ENCODE measurements at regions not wholly inside any gene's neighbourhood (a gene's known extent, or its start where the extent isn't known, plus 50 kb on each side); places are given as distances from the start of the nearest gene placed in this dataset.
A peak's percentile ranks its signal among the peaks of the same experiment; 100 is the strongest.

DNA sequence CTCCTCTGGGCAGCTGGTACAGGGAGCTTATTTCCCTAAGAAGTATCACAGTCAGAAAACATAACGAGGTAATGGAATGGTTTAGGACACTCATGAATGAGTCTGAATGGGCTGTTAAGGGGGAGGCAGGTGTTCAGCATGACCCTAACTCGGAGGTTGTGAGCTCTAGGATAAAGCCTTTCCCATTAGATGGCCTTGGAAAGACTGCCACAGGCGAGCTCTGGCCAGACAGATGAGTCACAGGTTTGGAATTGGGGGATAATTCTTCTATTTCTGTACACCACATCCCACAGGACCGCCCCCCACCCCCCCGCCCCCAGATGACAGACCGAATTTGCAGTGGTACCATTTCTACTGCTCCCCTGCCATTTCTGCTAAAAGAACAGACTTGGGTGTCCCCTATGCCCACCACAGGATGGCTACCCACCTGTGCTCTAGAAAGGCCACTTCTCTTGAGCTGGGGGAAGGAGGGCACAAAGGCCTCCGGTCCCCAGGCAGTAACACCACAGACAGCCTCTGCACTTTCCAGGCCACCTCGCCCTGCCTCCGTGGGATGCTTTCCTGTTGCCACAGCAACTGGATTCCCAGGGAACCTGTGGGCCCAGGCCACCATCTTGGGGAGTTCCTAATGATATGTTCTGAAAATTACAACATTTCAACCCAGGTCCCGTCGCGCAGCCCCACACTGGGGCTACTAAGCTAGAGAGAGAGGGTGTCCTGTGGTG lies 76.7 kb downstream of the TRIM29 start:
- DNase-seq (ENCODE audit: low spot score) = no peak

DNA sequence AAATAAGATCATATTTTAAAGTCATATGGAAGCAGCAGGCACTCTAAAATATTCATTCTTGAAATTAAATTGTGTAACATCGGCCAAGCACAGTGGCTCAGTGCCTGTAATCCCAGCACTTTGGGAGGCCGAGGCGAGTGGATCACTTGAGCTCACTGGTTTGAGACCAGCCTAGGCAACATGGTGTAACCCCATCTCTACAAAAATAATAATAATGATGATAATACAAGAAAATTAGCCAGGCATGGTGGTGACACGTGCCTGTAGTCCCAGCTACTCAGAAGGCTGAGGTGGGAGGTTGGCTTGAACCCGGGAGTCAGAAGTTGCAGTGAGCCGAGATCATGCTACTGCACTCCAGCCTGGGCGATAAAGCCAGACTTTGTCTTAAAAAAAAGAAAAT lies 77.4 kb downstream of the TRIM29 start:
- no peak for DNase-seq (ENCODE audit: low spot score)

DNA sequence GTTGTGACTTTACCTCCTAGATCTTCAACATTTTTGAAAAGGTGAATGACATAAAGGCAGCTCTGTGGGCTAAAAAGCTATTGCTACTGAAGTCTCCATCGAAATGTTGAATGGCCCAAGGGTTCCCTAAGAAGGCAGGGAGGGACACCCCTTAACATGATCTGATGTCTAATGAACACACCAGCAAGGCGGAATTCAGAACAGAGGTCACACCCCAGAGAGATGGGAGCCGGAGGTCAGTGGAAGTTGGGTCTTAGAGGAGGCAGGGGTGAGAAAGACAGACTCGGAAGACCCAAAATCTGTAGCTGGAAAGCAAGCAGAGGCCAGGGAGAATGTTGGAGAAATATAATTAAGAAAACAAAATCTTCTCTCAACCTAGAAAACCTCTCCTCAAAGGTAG lies 79.0 kb downstream of the TRIM29 start:
- DNase-seq (ENCODE audit: low spot score) = no peak

DNA sequence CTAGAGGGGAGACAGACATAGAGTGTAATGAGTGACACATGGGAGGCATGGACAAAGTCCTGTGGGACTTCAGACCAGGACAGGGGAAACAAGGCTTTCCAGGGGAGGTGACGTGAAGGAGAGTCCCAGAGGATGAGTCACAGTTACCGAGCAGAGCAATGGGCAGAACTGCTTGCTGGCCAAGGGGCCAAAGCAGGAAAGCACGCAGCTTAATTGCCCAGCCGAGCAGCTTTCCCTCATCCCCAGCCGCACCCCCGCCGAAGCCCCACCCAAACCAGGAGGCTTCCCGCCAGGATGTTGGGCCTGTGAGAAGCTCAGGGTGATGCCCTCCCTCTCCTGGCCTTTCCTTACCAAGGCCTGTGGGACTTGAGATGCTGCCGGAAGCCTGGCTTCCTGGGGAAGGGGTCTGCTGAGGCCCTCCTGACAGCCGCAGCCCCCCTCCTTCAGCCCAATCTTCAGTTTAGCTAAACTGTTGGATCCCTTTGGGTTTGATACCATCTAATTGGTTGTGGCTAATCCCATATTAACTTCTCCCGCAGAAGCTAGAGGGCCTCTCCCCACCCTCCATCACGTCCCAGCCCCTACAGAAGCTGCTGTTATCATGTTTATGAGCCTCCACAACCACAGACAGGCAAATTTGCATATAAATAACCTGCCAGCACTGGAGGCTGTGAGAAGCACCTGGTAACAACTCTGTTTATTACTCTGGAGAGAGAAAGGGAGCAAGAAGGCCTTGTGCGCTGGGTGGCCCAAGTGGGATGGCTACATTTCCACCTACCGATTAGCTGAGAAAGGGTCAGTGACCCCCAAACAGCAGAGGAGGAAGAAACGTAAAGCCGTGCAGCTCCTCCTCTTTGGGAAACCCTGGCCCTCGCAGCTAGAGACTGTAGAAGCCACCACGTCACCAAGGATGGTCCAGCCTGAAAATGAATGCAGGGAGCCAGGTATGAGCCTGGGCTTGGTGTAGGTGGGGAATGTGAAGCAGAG lies 80.0 kb downstream of the TRIM29 start:
- peak; percentile 17 for DNase-seq (ENCODE audit: low spot score)

DNA sequence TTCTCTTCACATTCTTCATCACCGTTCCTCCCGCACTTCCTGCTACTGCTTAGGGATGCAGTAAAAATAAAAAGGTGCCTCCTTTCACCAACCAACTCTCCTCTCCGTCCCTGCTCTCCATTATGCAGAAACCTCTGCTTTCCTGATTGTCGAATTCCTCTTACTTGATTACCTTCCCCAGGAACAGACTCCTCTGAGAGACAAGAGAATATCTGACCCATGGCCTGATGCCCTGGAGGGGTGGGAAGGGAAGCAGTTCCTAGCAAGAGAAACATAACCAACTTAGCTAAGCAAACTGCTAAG lies 80.9 kb downstream of the TRIM29 start:
- no peak for DNase-seq (ENCODE audit: low spot score)

DNA sequence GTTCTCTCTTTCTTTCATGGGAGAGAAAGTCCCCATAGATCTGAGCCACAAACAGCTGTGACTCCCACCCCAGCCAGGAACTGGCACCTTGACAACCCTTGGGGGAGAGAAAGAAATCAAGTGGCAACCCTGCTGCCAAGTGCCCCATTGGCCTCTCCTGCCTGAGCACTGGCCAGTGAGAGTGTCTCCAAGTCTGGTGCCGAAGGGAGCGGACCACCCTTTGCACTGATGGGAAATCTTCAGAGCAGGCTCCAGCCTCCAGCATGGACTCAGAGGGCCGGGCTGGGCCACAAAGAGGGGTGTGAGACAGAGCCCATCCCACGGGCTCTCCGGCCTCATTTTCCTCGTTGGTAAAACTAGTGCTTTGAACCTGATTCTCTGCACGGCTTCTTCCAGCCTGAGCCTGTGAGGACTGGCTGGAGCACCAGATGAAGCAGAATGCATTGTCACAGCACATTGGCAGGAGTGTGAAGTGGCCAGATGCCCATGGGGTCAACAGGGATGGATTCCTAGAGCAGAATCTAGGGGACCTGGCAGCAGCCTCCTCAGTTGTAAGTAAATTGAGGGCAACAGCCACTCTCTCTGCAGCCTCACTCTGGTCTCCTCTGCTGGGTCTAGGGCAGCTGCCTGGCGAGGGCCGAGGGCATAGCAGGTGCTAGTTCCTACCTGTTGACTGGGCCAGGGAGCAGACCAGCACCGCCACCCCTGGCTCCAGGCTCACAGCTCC lies 81.4 kb downstream of the TRIM29 start:
- no peak for DNase-seq (ENCODE audit: low spot score)

DNA sequence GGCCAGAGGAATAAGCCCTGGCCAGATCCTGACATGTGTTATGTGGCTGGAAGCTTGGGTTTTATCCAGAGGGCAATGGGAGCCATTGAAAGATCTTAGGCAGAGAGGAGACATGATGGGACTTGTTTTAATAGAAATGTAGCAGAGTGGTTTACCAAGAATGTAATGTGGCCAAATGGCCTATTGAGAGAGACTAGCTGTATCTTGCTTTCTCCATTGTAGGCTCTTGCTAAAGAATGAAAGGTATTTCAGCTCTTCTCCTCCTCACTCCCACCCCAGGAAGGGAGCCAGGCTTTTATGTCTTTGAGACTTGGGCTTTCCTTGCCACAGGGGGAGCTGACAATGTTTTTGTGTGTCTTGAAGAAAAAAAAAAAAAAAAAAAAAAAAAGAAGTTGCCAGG lies 82.3 kb downstream of the TRIM29 start:
- DNase-seq (ENCODE audit: low spot score) = no peak

DNA sequence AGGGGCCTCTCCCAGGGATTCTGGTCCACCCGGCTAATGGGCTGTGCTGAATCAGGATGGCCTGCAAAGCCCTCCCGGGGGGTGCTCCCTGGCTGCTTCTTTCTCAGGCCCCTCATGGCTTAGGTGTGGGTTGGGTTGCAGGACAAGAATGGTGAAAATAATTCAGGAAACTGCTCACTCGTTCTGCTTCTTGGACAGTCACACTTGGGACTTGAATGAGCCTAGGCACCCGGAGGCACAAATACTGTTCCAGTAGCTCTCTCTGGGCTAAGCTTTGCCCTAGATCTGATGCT lies 83.2 kb downstream of the TRIM29 start:
- no peak for DNase-seq (ENCODE audit: low spot score)

DNA sequence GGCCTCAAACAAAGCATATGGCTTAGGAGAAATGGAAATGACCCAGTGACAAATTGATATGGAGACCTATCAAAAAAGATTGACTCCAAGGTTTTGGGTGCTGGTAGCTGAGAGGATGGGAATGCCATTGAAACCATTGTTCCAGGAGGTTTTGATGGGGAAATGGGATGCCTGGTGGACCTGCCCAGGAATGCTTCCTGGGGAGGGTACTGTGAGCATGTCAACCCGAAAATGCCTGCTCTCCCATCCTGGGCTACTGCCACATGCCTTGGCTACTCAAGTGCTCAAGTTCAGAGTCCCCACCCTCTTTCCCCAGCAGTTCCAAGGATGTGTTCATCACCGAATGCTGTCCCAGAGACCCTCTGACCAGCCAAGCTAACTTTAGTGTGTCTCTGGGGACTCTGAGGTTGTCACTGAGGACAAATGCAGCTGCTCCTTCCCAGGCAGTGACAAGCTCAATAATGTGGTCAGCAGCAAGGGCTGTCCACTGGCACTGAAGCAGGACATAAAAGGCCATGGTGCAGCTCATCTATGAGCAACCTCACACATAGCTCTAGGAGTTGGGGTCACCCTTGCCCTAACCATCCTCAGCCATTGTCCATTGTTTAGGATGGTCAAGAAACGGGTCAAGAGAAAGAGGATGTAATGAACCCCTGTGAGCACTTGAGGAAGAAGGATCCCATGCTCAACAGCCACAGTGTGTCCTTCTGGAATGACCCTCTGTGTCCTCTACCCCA lies 83.7 kb downstream of the TRIM29 start:
- no peak for DNase-seq (ENCODE audit: low spot score)

DNA sequence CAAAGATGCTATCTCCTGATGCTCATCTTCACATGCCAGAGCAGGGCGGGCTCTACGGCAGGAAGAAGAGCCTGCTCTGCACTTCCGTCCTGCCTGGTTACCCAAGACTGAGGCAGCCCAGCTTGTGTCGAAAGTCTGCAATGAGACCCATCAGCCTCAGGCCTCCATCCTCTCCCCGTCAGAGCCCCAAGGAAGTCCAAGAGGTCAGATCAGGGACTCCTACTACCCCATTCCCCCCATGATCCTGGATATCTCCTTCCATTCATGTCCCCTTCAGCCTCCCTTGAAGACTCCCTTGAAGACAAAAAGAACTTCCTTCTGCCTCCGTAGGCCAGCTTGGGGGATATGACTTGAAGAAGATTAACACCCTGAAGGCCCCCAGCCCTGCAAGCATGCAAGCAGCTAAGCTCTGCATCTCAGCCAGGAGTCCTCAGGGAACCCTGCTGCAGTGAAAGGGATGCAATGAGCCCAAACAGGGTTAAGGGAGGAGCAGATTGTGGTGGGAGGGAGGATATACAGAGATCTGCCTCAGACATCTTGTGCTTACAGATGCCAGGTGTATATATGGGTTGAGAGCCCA lies 85.6 kb downstream of the TRIM29 start:
- DNase-seq (ENCODE audit: low spot score) = no peak

DNA sequence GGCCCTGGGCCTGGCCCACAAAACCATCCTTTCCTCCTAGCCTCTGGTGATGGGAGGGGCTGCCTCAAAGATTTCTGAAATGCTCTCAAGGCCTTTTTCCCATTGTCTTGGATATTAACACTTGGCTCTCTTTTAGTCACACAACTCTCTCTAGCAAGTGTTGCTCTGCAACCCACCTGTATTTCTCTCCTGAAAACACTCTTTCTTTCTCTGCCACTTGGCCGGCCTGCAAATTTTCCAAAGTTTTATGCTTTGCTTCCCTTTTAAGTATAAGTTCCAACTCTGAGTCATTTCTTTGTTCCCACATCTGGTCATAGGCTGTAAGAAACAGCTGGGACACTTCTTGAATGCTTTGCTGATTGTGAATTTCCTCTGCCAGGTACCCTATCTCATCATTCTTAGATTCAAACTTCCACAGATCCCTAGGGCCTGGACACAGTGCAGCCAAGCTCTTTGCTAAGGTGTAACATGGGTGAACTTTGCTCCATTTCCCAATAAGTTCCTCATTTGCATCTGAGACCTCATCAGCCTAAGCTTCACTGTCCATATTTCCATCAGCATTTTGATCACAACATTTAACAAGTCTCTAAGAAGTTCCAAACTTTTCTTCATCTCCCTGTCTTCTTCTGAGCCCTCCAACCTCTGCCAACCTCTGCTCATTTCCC lies 93.8 kb downstream of the TRIM29 start:
- DNase-seq (ENCODE audit: low spot score) = no peak

DNA sequence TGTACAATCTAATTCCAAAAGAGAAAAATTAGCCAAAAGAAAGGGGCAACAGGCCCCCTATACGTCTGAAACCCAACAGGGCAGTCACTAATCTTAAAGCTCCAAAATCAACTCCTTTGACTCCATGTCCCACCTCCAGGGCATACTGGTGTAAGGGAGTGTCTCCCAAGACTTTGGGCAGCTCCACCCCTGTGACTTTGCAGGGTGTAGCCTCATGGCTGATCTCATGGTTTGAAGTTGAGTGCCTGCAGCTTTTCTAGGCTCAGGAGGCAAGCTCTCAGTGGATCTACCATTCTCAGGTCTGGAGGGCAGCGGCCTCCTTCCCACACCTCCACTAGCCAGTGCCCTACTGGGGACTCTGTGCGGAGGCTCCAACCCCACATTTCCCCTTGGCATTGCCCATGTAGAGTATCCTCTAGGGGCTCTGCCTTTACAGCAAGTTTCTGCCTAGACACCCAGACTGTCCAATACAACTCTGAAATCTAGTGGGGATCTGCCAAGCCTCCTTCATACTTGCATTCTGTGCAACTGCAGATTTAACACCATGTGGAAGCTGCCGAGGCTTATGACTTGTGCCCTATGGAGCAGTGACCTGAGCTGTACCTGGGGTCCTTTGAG lies 94.5 kb downstream of the TRIM29 start:
- no peak for DNase-seq (ENCODE audit: low spot score)

DNA sequence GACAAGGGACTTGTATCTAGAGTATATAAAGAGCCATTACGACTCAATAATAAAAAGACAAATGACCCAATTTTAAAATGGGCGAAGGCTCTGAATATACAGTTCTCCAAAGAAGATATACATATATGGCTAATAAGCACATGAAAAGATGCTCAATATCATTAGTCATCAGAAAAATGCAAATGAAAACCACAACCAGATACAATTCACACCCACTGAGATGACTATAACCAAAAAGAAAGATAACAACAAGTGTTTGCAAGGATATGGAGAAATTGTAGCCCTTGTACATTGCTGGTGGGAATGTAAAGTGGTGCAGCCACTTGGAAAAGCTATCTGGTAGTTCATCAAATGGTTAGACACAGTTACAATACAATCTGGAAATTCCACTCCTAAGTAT lies 96.3 kb downstream of the TRIM29 start:
- DNase-seq (ENCODE audit: low spot score) = no peak

DNA sequence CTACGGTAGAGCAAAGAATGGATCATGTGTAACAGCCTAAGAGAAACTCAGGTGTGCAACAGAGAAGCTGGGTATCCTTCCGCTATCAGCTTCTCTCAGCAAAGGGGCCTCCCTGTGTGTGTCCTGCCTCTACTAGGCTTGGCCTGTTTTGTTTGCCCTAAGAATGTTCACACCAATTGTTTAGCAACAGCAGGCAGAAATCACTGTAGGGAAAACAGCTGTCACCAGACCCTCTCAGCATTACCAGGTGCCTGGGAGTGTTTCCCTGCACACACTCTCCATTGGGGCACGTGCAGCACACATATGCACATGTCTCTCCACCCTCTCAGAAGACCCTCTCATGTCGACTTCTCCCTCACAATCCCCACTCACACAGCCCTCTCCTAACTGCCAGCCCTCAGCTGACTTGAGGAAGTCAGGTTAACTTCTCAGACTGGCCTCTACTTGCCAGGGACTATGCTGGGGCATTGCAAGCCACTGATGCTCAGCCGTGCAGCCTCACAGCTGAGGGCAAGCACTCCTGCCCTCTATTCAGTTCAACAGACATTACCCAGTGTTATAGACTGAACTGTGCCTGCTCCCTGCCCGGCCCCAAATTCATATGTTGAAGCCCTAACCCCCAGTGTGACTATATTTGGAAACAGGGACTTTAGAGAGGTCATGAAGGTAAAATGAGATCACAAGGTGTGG lies 97.6 kb downstream of the TRIM29 start:
- DNase-seq (ENCODE audit: low spot score) = no peak

DNA sequence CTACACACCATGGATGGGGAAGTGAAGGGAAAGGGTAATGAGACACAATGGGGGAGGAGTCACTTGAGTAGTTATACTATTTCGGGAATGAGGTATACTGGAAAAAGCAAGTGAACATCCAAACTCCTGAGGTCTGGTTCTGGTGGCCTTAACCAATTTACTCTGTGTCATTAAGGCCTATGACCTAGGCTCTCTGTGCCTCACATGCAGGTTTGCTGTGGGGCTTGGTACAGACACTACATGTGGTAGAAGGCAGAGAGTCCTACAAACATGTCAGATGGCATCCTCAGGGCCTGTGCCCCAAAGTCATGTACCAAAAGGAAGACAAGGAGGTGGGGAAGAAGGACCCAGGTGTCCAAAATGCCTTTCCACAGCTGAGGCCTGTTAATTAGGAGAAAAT lies 98.9 kb downstream of the TRIM29 start:
- DNase-seq (ENCODE audit: low spot score) = no peak

DNA sequence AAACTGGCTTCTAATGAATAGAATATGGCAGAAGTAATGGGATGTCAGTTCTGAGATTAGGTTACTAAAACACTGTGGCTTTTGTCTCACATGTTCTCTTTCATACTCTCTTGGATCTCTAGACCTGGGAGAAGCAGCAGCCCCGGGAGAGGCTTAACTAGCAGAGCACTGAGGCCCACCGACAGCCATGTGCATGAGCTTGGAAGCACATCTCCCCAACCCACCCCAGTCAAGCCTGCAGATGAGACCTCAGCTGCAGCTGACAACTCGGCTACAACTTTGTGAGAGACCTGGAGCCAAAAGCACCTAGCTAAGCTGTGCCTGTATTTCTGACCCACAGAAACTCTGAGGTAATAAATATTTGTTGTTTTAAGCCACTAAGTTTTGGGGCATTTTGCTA lies 100.8 kb downstream of the TRIM29 start:
- DNase-seq (ENCODE audit: low spot score) = no peak

DNA sequence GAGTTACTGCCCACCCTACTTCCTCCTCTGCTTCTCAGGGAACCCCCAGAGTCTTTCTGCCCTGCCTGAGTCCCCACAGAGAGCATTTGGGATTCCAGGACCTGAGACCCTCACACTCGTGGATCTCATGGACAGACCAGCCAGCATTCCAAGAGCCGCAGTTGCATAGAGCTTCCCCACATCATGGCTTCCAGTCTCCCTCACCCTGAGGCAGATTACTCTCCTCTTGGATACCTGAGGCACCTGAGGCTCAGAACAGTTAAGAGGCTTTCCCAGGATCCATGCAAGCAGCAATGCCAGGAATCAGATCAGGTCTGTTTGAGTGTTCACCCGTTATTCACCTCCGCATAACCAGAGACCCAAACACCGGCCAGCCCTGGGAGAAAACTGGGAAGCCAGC lies 102.2 kb downstream of the TRIM29 start:
- no peak for DNase-seq (ENCODE audit: low spot score)

DNA sequence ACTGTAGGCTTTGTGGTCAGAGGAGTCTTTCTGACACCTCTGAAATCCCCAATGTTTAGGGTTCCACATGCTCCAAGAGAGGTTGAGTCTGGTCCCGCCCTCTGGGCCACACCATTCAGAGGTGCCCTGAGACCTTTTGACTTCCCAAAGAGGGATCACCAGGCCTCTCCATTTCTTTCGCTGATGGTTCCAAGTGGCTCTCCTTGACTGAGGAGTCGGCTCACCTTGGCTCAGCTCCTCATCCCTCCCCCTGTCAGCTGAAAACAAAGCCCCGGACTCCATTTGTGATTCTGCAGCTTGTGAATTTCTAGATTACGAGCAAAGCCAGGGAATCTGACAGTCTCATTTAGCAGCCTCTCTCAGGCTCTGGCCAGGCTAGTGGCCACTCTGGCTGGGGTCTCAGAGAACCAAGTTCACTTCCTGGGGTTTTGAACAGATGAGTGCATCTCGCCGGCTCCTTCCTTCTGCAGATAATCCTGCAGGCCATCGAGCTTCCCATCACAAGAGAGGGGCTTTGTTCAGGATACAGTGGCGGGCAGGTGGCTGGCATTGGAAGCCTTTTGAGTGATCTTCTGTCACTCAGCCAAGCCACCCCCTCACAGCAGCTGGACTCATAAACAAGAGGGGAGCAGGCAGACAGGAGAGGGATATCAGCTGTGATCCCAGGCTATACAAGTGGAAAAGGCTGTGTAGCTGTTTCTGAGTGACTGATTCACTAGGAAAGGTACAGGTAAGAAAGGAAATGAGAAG lies 102.9 kb downstream of the TRIM29 start:
- DNase-seq (ENCODE audit: low spot score) = no peak

DNA sequence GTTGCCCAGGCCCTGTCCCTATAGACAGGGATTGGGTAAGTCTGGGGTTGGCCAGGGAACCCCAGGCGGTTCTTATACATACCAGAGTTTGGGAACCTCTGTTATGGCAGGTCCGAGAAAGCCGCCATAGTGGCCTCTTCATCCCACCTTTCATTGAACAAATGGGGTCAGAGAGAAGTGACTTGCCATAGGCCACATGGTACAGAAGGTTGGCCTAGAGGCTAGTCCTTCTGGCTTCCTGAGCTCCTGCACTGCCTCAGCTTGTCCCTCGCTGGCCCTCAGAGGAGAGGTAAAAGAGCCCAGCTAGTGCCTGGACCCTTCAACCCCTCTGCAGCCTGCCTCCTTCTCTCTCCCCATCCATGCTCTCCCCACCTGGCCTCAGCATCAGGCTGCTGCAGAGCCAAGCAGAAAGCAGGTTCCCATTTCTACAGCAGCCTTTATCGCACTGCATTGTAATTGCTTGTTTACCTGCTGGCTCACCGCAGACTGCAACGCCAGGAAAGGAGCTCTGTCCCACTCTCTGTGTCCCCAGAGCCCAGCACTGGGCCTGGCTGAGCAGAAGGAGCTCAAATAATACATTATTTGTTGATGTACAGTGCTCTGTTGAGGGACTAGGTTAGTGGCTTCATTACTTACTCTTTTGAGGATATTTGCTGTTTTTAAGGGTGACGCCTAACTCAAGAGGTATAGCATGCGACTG lies 103.6 kb downstream of the TRIM29 start:
- no peak for DNase-seq (ENCODE audit: low spot score)

Data from HT-29 (cell line).